ENCODE measurements at regions not wholly inside any gene's neighbourhood (a gene's known extent, or its start where the extent isn't known, plus 50 kb on each side); places are given as distances from the start of the nearest gene placed in this dataset.

GRCh38 chr11:47916361-47916841 lies 64.0 kb upstream of the PTPRJ start (continued):
- no peak for TF ChIP-seq ZNF395 (CRISPR knock-in tag; IDR thresholded peaks at IDR 0.05)
- no peak for TF ChIP-seq FOXK2 (conservative IDR thresholded peaks at IDR 0.05 in 1 of 2, IDR thresholded peaks at IDR 0.05 in 1 of 2; ENCODE audit: low read depth in 2 of 2)
- TF ChIP-seq CHAMP1 (IDR thresholded peaks at IDR 0.05) = no peak
- TF ChIP-seq TBP (optimal IDR thresholded peaks at IDR 0.05; ENCODE audit: low read depth, low read length) = no peak
- TF ChIP-seq EP400 (IDR thresholded peaks at IDR 0.05) = peak; percentile 42
- TF ChIP-seq NCOR1 (IDR thresholded peaks at IDR 0.05) = peak; percentile 54
- TF ChIP-seq MYC (IDR thresholded peaks at IDR 0.05; ENCODE audit: low read depth, low read length) = peak; percentile 53; the same call in 1 of the 2 replicates
- no peak for TF ChIP-seq MYC (CRISPR knock-in tag; IDR thresholded peaks at IDR 0.05; ENCODE audit: borderline replicate concordance, low read depth)
- TF ChIP-seq ZKSCAN1 (IDR thresholded peaks at IDR 0.05; ENCODE audit: low read depth, low read length) = no peak
- no peak for TF ChIP-seq ZNF507 (tag; conservative IDR thresholded peaks at IDR 0.05)
- TF ChIP-seq E2F1 (CRISPR knock-in tag; IDR thresholded peaks at IDR 0.05) = no peak
- TF ChIP-seq ZNF282 (CRISPR knock-in tag; IDR thresholded peaks at IDR 0.05) = no peak
- TF ChIP-seq, protein P1, sequence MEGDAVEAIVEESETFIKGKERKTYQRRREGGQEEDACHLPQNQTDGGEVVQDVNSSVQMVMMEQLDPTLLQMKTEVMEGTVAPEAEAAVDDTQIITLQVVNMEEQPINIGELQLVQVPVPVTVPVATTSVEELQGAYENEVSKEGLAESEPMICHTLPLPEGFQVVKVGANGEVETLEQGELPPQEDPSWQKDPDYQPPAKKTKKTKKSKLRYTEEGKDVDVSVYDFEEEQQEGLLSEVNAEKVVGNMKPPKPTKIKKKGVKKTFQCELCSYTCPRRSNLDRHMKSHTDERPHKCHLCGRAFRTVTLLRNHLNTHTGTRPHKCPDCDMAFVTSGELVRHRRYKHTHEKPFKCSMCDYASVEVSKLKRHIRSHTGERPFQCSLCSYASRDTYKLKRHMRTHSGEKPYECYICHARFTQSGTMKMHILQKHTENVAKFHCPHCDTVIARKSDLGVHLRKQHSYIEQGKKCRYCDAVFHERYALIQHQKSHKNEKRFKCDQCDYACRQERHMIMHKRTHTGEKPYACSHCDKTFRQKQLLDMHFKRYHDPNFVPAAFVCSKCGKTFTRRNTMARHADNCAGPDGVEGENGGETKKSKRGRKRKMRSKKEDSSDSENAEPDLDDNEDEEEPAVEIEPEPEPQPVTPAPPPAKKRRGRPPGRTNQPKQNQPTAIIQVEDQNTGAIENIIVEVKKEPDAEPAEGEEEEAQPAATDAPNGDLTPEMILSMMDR (IDR thresholded peaks at IDR 0.05 in 2 of 3, conservative IDR thresholded peaks at IDR 0.05 in 1 of 3; ENCODE audit: insufficient read depth in 2 of 3, low read depth in 1 of 3, low read length in 3 of 3) = no peak
- TF ChIP-seq SOX6 (IDR thresholded peaks at IDR 0.05) = peak; percentile 74
- TF ChIP-seq OTX1 (CRISPR knock-in tag; IDR thresholded peaks at IDR 0.05) = no peak
- no peak for TF ChIP-seq POLR2AphosphoS5 (IDR thresholded peaks at IDR 0.05; ENCODE audit: control insufficient read depth, insufficient read depth, low read depth, low read length)
- no peak for TF ChIP-seq ILK (tag; IDR thresholded peaks at IDR 0.05; ENCODE audit: borderline replicate concordance, low read depth)
- TF ChIP-seq, protein P2, sequence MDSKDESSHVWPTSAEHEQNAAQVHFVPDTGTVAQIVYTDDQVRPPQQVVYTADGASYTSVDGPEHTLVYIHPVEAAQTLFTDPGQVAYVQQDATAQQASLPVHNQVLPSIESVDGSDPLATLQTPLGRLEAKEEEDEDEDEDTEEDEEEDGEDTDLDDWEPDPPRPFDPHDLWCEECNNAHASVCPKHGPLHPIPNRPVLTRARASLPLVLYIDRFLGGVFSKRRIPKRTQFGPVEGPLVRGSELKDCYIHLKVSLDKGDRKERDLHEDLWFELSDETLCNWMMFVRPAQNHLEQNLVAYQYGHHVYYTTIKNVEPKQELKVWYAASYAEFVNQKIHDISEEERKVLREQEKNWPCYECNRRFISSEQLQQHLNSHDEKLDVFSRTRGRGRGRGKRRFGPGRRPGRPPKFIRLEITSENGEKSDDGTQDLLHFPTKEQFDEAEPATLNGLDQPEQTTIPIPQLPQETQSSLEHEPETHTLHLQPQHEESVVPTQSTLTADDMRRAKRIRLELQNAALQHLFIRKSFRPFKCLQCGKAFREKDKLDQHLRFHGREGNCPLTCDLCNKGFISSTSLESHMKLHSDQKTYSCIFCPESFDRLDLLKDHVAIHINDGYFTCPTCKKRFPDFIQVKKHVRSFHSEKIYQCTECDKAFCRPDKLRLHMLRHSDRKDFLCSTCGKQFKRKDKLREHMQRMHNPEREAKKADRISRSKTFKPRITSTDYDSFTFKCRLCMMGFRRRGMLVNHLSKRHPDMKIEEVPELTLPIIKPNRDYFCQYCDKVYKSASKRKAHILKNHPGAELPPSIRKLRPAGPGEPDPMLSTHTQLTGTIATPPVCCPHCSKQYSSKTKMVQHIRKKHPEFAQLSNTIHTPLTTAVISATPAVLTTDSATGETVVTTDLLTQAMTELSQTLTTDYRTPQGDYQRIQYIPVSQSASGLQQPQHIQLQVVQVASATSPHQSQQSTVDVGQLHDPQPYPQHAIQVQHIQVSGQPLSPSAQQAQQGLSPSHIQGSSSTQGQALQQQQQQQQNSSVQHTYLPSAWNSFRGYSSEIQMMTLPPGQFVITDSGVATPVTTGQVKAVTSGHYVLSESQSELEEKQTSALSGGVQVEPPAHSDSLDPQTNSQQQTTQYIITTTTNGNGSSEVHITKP (IDR thresholded peaks at IDR 0.05; ENCODE audit: partially characterized antibody) = no peak
- no peak for TF ChIP-seq NCOA1 (IDR thresholded peaks at IDR 0.05; ENCODE audit: low read depth)

Measured in K562 (cell line).